HG02870 (cell line): ENCODE measurements at regions not wholly inside any gene's neighbourhood (a gene's known extent, or its start where the extent isn't known, plus 50 kb on each side); places are given as distances from the start of the nearest gene placed in this dataset.
A peak's percentile ranks its signal among the peaks of the same experiment; 100 is the strongest.

Experiments used
- ATAC-seq: cut with Tn5 transposase; IDR thresholded peaks from one replicate; pipeline ENCODE4 v1.9.1; 2021; ENCODE audit warnings: mild to moderate bottlenecking, moderate library complexity; ENCODE audit not compliant: unreplicated experiment

- ATAC-seq, result no peak
Observed at GRCh38 chr15:31262143-31262530, 64.5 kb upstream of the KLF13 start.

GRCh38 chr15:31262901-31263671, 63.5 kb upstream of the KLF13 start:
- ATAC-seq, result peak; percentile 31

- ATAC-seq, result no peak
Observed at GRCh38 chr15:31263751-31264558, 62.7 kb upstream of the KLF13 start.

- no peak for ATAC-seq
Observed at GRCh38 chr15:31264559-31265089, 62.0 kb upstream of the KLF13 start.

DNA sequence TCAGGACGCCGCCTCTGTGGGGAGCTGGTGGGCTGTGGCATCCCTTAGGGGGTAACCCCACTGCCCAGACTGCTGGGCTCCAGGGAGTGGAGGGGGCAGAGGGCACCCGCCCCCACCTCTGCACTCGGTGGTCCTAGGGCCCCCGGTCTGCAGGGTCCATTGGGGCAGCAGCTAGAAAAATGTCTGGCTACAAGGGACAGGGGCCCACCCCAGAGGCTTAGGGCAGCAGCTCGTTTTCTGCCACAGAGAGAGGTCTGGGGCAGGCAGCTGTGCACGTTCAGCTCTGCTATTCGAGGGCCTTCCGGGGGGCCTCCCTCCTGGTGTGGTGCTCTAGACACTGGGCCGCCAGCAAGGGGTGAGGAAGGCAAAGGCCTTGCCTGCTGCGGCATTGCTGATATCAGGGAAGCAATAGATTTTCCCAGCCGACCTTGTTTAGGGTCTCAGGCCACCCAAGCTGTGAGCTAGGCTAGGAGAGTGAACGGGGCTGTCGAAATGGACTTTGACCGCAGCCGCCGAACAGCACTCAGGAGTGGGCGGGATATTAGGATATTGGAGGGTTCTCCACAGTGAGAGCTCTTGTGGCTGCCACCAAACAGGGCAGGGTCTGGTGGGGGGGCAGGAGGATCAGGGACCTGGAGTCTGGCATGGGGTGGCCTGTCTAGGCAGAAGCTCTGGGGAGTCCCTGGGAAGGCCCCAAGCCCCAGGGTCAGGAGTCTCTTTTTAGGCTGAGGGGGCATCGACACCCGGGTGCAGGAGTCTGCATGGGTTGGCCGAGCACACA, 61.4 kb upstream of the KLF13 start:
- no peak for ATAC-seq

- peak; percentile 63 for ATAC-seq
Observed at GRCh38 chr15:31265871-31266711, 60.5 kb upstream of the KLF13 start.

DNA sequence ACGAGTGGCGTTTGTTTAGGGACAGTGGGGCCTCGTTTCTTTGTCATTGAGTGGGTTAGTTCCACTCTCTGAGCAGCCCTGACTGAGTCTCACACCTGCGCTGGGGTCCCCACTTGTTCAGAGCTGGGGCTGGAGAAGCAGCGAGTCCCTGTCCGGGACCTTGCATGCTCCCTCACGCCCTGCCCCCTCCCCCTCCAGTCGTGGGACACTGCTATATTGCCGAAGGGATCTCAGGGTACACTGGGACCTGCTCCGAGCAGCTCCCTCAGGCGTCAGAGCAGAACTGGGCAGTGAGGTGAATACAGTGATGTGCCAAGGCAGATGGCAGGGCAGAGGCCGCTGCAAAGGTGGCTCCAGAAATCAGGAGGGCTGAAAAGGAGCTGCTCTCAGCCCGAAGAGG, 59.9 kb upstream of the KLF13 start:
- peak; percentile 27 for ATAC-seq

- ATAC-seq, result no peak
Observed at GRCh38 chr15:31267161-31268107, 59.2 kb upstream of the KLF13 start.

GRCh38 chr15:31268108-31268501, 58.5 kb upstream of the KLF13 start:
- ATAC-seq, result no peak

DNA sequence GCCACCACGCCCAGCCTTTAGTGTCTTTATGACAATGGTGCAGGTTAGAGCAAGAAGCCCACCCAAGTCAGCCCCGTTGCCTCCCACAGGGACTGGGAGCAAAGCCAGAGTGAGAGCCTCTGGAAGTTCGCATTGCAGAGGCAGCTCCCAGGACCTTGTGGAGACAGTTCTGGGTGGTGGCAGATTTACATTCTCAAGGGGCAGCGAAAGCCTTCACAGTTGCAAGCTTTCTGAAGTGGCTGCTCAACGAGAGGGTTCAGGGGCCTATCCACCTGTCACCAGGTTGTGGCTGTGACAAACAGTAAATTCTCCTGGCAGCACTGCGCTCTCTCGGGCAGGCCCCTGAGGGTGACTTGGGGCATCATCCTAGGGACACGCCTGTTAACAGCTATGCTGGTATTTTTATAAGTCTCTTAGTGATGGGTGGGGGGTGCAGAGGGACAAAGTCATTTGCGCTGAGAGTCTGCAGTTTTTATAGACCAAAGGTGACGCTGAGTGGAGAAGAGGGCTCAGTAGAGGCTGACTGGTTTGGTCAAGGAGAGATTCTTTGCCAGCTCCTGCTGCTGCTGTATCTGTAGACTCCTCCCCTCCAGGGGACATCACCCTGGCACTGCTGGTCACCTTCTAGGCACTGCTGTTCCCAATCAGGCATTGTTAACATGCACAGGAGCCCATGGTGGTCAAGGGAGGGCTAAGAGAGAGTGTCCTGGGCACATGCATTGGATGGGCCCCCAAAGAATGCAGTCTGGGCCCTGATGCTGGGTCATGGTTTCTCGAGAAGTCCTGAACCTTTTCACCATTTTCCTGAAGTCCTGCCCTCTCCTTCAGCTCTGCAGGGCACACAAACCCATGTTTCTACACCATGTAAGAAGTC, 57.5 kb upstream of the KLF13 start:
- ATAC-seq, result no peak

DNA sequence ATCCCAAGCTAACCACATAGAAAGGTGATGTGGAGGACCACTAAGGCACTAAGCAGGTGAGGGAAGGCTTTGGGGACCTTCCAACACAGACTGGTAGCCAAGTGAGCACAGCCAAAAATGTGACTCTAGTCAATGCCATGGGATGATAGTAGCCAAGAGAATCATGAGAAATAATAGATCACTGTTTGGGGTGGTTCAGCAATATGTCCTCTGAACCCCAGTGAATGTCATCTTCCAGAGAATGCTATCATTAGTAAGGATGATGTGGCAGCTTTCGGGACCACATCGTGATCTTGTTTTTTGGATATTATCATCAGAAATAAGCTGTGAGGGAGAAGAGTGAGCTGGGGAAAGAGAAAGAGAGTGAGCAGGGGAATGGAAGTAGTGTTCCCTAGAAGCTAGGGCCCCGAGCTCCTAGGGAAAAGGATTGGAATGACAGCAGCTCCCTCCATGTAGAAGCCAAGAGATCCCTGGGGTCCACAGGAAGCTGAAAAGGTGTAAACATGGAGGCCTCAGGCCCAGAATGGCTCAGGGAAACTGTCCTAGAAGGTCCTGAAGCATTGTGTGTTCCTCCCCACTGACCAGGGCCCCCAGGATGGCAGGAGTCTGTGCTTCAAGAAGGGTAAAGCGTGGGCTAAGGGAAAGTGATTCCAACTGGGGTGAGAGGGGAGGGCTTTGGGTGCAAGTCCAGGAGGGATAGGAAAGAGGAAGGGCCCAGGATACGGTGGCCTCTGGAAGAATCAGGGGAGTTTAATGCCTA, 56.6 kb upstream of the KLF13 start:
- no peak for ATAC-seq

GRCh38 chr15:31270767-31271166, 55.9 kb upstream of the KLF13 start:
- no peak for ATAC-seq

DNA sequence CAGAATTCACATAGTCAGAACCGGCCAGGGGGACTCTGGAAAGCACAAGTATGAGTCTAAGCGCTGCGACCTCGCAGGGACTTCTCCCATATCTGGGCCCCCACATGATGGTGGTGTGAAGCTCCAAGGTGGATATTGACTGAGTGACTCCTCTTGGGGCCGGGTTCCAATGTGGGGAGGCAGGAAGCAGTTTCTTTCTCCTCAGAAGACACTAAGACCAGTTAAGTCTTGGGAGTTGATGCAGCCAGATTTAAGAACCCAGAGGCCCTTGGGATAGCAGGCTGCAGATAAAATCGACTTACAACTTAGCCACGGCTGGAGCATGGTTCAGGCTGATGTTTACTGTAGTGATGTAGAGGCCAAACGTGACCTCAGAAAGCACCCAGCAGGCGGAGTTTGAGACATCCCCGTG, 55.4 kb upstream of the KLF13 start:
- ATAC-seq, result no peak

DNA sequence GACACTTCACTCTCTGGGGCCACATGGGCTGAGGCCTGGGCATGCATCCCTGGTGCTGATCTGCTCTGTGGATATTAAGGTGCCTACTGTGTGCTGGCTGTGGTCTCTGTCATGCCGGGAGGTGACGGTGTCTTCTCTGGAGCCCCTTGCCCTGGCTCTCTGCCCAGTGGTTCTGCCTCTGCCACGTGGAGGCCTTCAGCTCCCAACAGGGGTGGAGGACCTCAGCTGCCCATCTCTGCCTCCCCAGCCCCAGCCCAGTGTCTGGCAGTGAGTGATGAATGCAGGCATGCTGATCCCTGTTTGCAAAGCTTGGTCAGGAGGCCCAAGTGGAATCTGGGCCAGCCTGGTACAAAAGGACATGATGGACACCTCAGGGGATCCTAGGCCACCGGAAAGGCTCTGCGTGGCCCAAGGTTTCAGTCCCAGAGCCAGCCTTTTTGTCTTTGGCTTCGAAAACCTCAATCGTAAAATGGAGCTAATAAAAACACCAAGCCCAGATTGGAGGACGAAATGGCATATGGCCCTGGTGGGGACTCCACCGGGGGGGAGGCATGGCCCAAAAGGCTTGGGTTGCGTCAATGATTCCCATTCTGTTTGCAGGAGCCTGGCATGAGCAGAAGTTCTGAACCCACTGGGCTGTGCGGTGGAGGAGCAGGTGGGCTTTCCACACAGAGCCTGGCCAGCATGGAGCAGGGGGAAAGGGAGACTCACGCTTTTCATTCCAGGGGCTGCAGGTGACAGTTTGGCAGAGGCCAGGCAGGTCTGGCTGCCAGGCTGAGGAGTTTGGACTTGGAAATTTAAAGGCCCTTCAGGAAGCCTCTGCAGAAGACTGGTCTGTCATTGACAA, 54.7 kb upstream of the KLF13 start:
- no peak for ATAC-seq

GRCh38 chr15:31272558-31273257, 53.9 kb upstream of the KLF13 start:
- no peak for ATAC-seq
